DOHH2 (cell line): ENCODE measurements at regions not wholly inside any gene's neighbourhood (a gene's known extent, or its start where the extent isn't known, plus 50 kb on each side); places are given as distances from the start of the nearest gene placed in this dataset.

Experiments used
- H3F3A ChIP-seq: fragments of 200-600 bp; sonication (generic), shearing (Covaris generic); 2 replicates; pipeline ENCODE4 v1.6.0; 2016; ENCODE audit warnings: antibody characterized with exemption, mild to moderate bottlenecking; ENCODE audit not compliant: control insufficient read depth, insufficient read depth
- H3K27ac ChIP-seq: fragments of 200-600 bp; sonication (generic); 2 replicates; pipeline ENCODE4 v1.5.1; 2014; ENCODE audit warnings: low read depth, mild to moderate bottlenecking, low read length, moderate library complexity
- H3K27me3 ChIP-seq: fragments of 200-600 bp; sonication (generic); 2 replicates; pipeline ENCODE4 v1.6.1; 2014; ENCODE audit warnings: mild to moderate bottlenecking, low read length, mixed read lengths; ENCODE audit not compliant: control insufficient read depth
- H3K36me3 ChIP-seq: fragments of 200-600 bp; sonication (generic); 2 replicates; pipeline ENCODE4 v1.6.1; 2014; ENCODE audit warnings: mild to moderate bottlenecking, low read length, moderate library complexity, mixed read lengths; ENCODE audit not compliant: control insufficient read depth
- H3K4me1 ChIP-seq: fragments of 200-600 bp; sonication (generic); 2 replicates; pipeline ENCODE4 v1.6.1; 2014; ENCODE audit warnings: mild to moderate bottlenecking, low read length, mixed read lengths; ENCODE audit not compliant: control insufficient read depth
- H3K4me2 ChIP-seq: fragments of 200-600 bp; sonication (generic); 2 replicates; pipeline ENCODE4 v1.6.0; 2014; ENCODE audit warnings: mild to moderate bottlenecking, low read length, moderate library complexity
- H3K4me3 ChIP-seq: fragments of 200-600 bp; sonication (generic); 2 replicates; pipeline ENCODE4 v1.5.1; 2014; ENCODE audit warnings: mild to moderate bottlenecking, low read length, mixed read lengths
- H3K79me2 ChIP-seq: fragments of 200-600 bp; sonication (generic); 2 replicates; pipeline ENCODE4 v1.6.1; 2014; ENCODE audit warnings: mild to moderate bottlenecking, low read length, mixed read lengths; ENCODE audit not compliant: control insufficient read depth
- H3K9me2 ChIP-seq: fragments of 200-600 bp; sonication (generic); replicated peaks from 2 replicates; pipeline ENCODE4 v1.6.1; 2014; ENCODE audit warnings: mild to moderate bottlenecking, low read length, mixed read lengths; ENCODE audit not compliant: control insufficient read depth
- H3K9me3 ChIP-seq: fragments of 200-600 bp; sonication (generic); 2 replicates; pipeline ENCODE4 v1.6.1; 2014; ENCODE audit warnings: antibody characterized with exemption, low read length, mixed read lengths; ENCODE audit not compliant: control insufficient read depth, insufficient read depth
- H4K20me1 ChIP-seq: fragments of 200-600 bp; sonication (generic); 2 replicates; pipeline ENCODE4 v1.6.0; 2014; ENCODE audit warnings: low read depth, mild to moderate bottlenecking, antibody characterized with exemption, low read length, moderate library complexity; ENCODE audit not compliant: control insufficient read depth, insufficient read depth
- EZH2phosphoT487 ChIP-seq: fragments of 200-600 bp; sonication (generic); IDR thresholded peaks from 2 replicates; pipeline ENCODE4 v1.6.1; 2017; ENCODE audit warnings: borderline replicate concordance, mild to moderate bottlenecking, antibody characterized with exemption, low read length, moderate library complexity, mixed read lengths
- TF ChIP-seq, protein P1 (sequence below): fragments of 200-600 bp; sonication (generic); IDR thresholded peaks from one replicate; pipeline ENCODE4 v1.5.1; 2014; ENCODE audit warnings: antibody characterized with exemption, mild to moderate bottlenecking, low read depth, low read length; ENCODE audit not compliant: poor library complexity, severe bottlenecking

DNA sequence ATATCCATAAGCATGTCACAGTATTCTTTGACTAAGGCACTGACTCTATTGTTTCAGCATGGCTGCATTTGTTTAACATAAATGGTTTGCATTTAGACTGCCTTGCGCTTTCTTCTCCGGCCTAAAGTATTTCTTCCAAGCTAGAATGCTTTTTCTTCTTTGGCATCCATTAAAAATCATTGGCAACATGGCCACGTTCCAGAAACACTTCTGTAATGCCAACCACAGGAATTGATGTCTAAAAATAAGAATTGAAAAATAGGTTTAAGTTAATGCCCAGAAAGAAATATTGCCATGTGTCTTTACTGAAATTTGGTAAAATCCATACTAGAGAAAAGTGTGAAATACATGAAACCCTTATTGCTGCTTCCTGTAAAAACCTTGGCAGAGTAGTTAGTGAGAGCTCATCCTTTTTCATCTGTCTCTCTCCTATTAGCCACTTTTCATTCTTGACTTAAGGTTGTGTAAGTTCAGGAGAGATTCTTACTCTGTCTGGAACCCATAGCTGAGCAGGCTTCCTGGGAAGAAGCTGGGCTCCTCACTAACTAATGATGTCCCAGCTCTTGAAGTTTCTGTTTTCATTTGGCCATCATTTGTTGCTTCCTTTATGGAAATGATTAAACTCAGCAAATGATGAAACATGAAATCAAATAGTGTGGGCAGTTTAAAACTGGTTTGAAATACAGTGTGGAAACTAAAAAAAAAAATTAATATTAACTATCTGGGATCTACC lies 58.2 kb upstream of the RPS23 start:
- TF ChIP-seq EZH2phosphoT487: no peak
- TF ChIP-seq, protein P1, sequence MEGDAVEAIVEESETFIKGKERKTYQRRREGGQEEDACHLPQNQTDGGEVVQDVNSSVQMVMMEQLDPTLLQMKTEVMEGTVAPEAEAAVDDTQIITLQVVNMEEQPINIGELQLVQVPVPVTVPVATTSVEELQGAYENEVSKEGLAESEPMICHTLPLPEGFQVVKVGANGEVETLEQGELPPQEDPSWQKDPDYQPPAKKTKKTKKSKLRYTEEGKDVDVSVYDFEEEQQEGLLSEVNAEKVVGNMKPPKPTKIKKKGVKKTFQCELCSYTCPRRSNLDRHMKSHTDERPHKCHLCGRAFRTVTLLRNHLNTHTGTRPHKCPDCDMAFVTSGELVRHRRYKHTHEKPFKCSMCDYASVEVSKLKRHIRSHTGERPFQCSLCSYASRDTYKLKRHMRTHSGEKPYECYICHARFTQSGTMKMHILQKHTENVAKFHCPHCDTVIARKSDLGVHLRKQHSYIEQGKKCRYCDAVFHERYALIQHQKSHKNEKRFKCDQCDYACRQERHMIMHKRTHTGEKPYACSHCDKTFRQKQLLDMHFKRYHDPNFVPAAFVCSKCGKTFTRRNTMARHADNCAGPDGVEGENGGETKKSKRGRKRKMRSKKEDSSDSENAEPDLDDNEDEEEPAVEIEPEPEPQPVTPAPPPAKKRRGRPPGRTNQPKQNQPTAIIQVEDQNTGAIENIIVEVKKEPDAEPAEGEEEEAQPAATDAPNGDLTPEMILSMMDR: no peak
- no peaks in the 10 kb centered on the region for H3K9me2 ChIP-seq
- no peak overlapping the region for H3K27ac ChIP-seq
- no peaks in the 10 kb centered on the region for H3K36me3 ChIP-seq
- H3F3A ChIP-seq: no peaks in the 10 kb centered on the region
- no peaks in the 10 kb centered on the region for H3K4me1 ChIP-seq
- H3K27me3 ChIP-seq: peaks cover 5% of the 10 kb centered on the region; the same call in 1 of the 2 replicates
- no peak overlapping the region for H3K4me3 ChIP-seq
- H3K4me2 ChIP-seq: no peak overlapping the region
- H3K9me3 ChIP-seq: no peaks in the 10 kb centered on the region
- no peaks in the 10 kb centered on the region for H4K20me1 ChIP-seq
- no peaks in the 10 kb centered on the region for H3K79me2 ChIP-seq

DNA sequence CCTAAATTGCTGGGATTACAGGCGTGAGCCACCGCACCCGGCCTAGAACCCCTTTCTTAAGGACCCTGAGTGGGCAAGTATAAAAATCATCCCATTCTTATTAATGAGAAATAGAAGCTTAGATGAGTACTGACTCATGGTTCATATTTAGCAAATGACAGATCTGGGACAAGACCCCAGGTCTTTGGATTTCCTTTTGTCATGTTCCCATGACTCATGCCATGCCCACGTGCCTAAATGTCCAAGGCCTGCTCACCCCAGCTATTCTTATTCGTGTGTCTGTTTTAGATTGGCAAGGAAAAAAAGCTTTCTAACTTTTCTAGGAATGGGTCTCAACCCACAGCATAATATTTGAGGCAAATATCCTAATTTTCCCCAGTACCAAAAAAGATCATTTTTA lies 57.7 kb upstream of the RPS23 start:
- H3K9me3 ChIP-seq: no peaks in the 10 kb centered on the region
- no peaks in the 10 kb centered on the region for H3F3A ChIP-seq
- no peak overlapping the region for H3K27ac ChIP-seq
- peaks cover 5% of the 10 kb centered on the region; the same call in 1 of the 2 replicates for H3K27me3 ChIP-seq
- TF ChIP-seq EZH2phosphoT487: no peak
- TF ChIP-seq, protein P1: no peak
- H3K36me3 ChIP-seq: no peaks in the 10 kb centered on the region
- no peaks in the 10 kb centered on the region for H4K20me1 ChIP-seq
- no peaks in the 10 kb centered on the region for H3K9me2 ChIP-seq
- no peaks in the 10 kb centered on the region for H3K4me1 ChIP-seq
- H3K4me2 ChIP-seq: no peak overlapping the region
- H3K4me3 ChIP-seq: no peak overlapping the region
- no peaks in the 10 kb centered on the region for H3K79me2 ChIP-seq

DNA sequence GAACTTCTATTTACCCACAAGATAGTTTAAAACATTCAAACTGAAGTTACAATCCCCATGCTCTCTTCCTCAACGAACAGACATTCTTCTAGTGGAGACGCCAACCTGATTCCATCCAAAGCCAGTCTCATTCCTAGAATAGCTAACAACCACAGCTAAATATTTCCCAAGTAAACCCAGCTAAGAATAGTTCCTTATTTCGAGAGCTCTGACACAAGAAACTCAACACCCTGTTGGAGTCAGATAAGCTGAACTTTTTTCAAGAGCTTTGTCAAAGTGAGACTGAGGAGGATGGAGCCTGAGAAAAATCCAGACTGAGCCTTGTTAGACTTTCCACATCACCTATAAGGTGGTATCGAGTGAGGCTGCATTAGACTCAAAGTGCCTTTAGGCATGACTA lies 56.7 kb upstream of the RPS23 start:
- no peak overlapping the region for H3K4me3 ChIP-seq
- no peaks in the 10 kb centered on the region for H3K4me1 ChIP-seq
- H3K4me2 ChIP-seq: no peak overlapping the region
- H3K36me3 ChIP-seq: no peaks in the 10 kb centered on the region
- H3F3A ChIP-seq: no peaks in the 10 kb centered on the region
- H3K9me2 ChIP-seq: no peaks in the 10 kb centered on the region
- TF ChIP-seq EZH2phosphoT487: no peak
- TF ChIP-seq, protein P1: no peak
- H3K79me2 ChIP-seq: no peaks in the 10 kb centered on the region
- H4K20me1 ChIP-seq: no peaks in the 10 kb centered on the region
- H3K27ac ChIP-seq: no peak overlapping the region
- H3K9me3 ChIP-seq: no peaks in the 10 kb centered on the region
- H3K27me3 ChIP-seq: peaks cover 5% of the 10 kb centered on the region; the same call in 1 of the 2 replicates
